ENCODE measurements at regions not wholly inside any gene's neighbourhood (a gene's known extent, or its start where the extent isn't known, plus 50 kb on each side); places are given as distances from the start of the nearest gene placed in this dataset.

GRCh38 chr5:72619251-72619650, 112.0 kb upstream of the ZNF366 start:
- no peak for DNase-seq (ENCODE audit: low spot score)

- no peak for DNase-seq (ENCODE audit: low spot score)
Measured at GRCh38 chr5:72618708-72619107, 111.5 kb upstream of the ZNF366 start.

GRCh38 chr5:72615061-72615460, 107.9 kb upstream of the ZNF366 start:
- DNase-seq (ENCODE audit: low spot score): no peak

- DNase-seq (ENCODE audit: low spot score): no peak
Measured at GRCh38 chr5:72613515-72613914, 106.3 kb upstream of the ZNF366 start.

- no peak for DNase-seq (ENCODE audit: low spot score)
Measured at GRCh38 chr5:72612810-72613209, 105.6 kb upstream of the ZNF366 start.

- DNase-seq (ENCODE audit: low spot score): peak; percentile 34
Measured at GRCh38 chr5:72611118-72611730, 104.0 kb upstream of the ZNF366 start.

- no peak for DNase-seq (ENCODE audit: low spot score)
Measured at GRCh38 chr5:72608926-72609325, 101.7 kb upstream of the ZNF366 start.

GRCh38 chr5:72608297-72608696, 101.1 kb upstream of the ZNF366 start:
- no peak for DNase-seq (ENCODE audit: low spot score)

GRCh38 chr5:72607381-72607780, 100.2 kb upstream of the ZNF366 start:
- DNase-seq (ENCODE audit: low spot score): no peak

GRCh38 chr5:72606525-72606924, 99.3 kb upstream of the ZNF366 start:
- DNase-seq (ENCODE audit: low spot score): no peak

- no peak for DNase-seq (ENCODE audit: low spot score)
Measured at GRCh38 chr5:72605632-72606031, 98.4 kb upstream of the ZNF366 start.

- DNase-seq (ENCODE audit: low spot score): no peak
Measured at GRCh38 chr5:72604798-72605154, 97.6 kb upstream of the ZNF366 start.

- no peak for DNase-seq (ENCODE audit: low spot score)
Measured at GRCh38 chr5:72604111-72604797, 97.0 kb upstream of the ZNF366 start.

- DNase-seq (ENCODE audit: low spot score): no peak
Measured at GRCh38 chr5:72602696-72603685, 95.8 kb upstream of the ZNF366 start.

GRCh38 chr5:72601861-72602260, 94.7 kb upstream of the ZNF366 start:
- no peak for DNase-seq (ENCODE audit: low spot score)

GRCh38 chr5:72600391-72600981, 93.3 kb upstream of the ZNF366 start:
- DNase-seq (ENCODE audit: low spot score): no peak

- no peak for DNase-seq (ENCODE audit: low spot score)
Measured at GRCh38 chr5:72599519-72600370, 92.5 kb upstream of the ZNF366 start.

GRCh38 chr5:72599065-72599433, 91.8 kb upstream of the ZNF366 start:
- DNase-seq (ENCODE audit: low spot score): no peak

GRCh38 chr5:72598401-72599064, 91.3 kb upstream of the ZNF366 start:
- no peak for DNase-seq (ENCODE audit: low spot score)

- DNase-seq (ENCODE audit: low spot score): no peak
Measured at GRCh38 chr5:72597456-72597948, 90.3 kb upstream of the ZNF366 start.

GRCh38 chr5:72596956-72597355, 89.7 kb upstream of the ZNF366 start:
- DNase-seq (ENCODE audit: low spot score): no peak
